ENCODE measurements at regions not wholly inside any gene's neighbourhood (a gene's known extent, or its start where the extent isn't known, plus 50 kb on each side); places are given as distances from the start of the nearest gene placed in this dataset.

DNA sequence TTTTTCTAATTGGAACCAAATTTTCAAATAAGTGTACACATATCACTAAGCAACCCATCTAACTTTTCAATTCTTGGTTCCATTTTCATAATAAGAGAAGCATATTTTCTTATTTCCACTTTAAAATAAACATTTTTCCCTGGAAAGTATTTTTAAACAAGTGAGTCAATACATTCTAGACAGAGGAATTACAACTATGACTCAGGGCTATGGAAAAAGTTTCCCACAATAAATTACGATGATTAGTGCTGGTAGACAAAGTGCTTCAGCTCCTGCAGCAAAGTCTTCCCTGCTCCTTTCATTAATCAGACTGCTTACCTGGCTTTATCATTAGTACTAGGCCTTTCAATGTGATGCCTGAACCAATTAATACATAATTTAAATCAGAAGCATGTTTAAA, 322.5 kb downstream of the HACE1 start:
- H3K4me2 ChIP-seq, result no peak overlapping the region

DNA sequence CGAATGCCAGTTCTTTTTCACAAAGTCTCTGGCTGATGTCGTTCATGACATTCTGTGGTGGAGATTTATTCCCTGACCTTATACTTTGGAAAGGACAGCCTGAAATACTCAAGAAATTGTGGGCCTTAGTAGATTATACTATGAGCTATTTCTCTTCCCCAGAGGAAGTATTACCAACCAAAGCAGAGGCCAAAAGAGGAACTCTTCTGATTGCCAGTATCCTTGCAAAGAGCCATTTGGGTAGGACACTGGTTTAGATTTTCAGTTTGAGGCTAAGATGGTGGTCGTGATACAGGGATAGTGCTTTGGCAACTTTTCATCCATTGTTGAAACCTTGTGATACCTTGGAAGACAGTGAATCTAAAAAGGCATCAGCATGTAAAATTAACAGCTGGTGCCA, 327.3 kb downstream of the HACE1 start:
- Histone ChIP-seq H3K79me2 (ENCODE audit: insufficient read depth, low read depth) (no peaks in the 10 kb centered on the region), H3K36me3 (ENCODE audit: insufficient read depth) (no peaks in the 10 kb centered on the region), H3K4me3 (IDR thresholded peaks at IDR 0.05; ENCODE audit: insufficient read depth, low read depth, low read length) (no peak overlapping the region), H3K4me2 (no peak overlapping the region), H4K20me1 (ENCODE audit: insufficient read depth) (no peaks in the 10 kb centered on the region), H3K27me3 (ENCODE audit: insufficient read depth, low read depth) (no peaks in the 10 kb centered on the region), H3K4me1 (ENCODE audit: low read depth, poor library complexity, severe bottlenecking) (no peaks in the 10 kb centered on the region), H3K27ac (no peak overlapping the region), H3K9ac (no peak overlapping the region), H2AFZ (ENCODE audit: low read depth) (no peak overlapping the region)
- no peak for TF ChIP-seq CTCF (conservative IDR thresholded peaks at IDR 0.05; ENCODE audit: low read depth, low read length)

More for the DNA sequence above, 322.5 kb downstream of the HACE1 start:
- no peaks in the 10 kb centered on the region for H4K20me1 ChIP-seq (ENCODE audit: insufficient read depth)
- no peaks in the 10 kb centered on the region for H3K27me3 ChIP-seq (ENCODE audit: insufficient read depth, low read depth)
- TF ChIP-seq CTCF (conservative IDR thresholded peaks at IDR 0.05; ENCODE audit: low read depth, low read length), result no peak
- no peaks in the 10 kb centered on the region for H3K36me3 ChIP-seq (ENCODE audit: insufficient read depth)
- H3K4me1 ChIP-seq (ENCODE audit: low read depth, poor library complexity, severe bottlenecking), result no peaks in the 10 kb centered on the region
- H3K79me2 ChIP-seq (ENCODE audit: insufficient read depth, low read depth), result no peaks in the 10 kb centered on the region
- H3K27ac ChIP-seq, result no peak overlapping the region
- no peak overlapping the region for H3K4me3 ChIP-seq (IDR thresholded peaks at IDR 0.05; ENCODE audit: insufficient read depth, low read depth, low read length)
- no peak overlapping the region for H3K9ac ChIP-seq
- H2AFZ ChIP-seq (ENCODE audit: low read depth), result no peak overlapping the region

DNA sequence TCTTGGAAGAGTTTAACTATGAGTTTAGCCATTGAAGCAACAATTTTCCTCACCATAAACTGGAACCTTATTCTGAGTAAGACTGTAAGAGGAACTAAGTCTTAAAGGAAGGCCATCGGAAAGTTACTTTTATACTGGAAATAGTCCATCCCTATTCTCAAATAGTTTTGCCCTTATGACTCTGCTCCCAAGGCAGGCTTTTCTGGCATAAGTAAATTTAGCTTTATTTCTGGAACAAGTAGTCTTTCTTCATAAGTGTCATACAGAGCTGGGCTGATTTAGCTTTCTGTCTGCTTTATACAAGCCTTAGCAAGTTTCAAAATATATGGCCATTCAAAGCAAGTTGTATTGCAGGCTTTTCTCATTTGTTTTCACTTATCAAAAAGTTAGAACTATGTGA, 328.1 kb downstream of the HACE1 start:
- Histone ChIP-seq H3K36me3 (ENCODE audit: insufficient read depth) (no peaks in the 10 kb centered on the region), H2AFZ (ENCODE audit: low read depth) (no peak overlapping the region), H3K27ac (no peak overlapping the region), H3K9ac (no peak overlapping the region), H3K4me3 (IDR thresholded peaks at IDR 0.05; ENCODE audit: insufficient read depth, low read depth, low read length) (no peak overlapping the region), H3K4me1 (ENCODE audit: low read depth, poor library complexity, severe bottlenecking) (no peaks in the 10 kb centered on the region), H3K79me2 (ENCODE audit: insufficient read depth, low read depth) (no peaks in the 10 kb centered on the region), H4K20me1 (ENCODE audit: insufficient read depth) (no peaks in the 10 kb centered on the region), H3K27me3 (ENCODE audit: insufficient read depth, low read depth) (no peaks in the 10 kb centered on the region), H3K4me2 (no peak overlapping the region)
- TF ChIP-seq CTCF (conservative IDR thresholded peaks at IDR 0.05; ENCODE audit: low read depth, low read length), result no peak

DNA sequence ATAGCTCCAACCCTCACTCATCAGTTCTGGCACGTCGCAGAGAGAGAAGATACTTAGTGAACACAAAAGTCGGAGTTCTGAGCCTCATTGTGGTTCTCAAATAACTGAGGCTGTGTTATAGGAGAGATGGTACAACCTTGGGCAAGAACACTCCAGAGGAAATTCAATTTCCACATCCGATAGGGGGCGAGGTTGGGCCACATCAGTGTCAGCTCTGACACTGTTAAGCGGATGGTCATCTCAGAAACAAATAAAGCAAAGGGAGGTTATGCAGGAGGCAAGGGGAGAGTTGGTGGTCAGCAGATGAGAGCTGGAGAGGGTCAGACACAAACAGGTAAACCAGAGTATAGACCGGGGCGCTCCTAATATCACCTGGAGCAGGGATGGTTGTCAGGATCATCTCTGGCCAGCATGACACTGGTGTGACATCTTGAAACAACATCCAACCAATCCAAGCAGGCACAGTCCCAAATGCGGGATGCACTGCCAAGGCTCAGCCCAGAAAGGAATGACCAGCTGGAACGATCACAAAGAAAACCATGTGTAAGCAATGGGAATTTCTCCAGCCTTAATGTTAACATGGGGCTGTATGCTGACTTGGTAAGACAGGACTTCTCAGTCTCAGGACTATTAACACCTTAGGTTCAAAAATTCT, 331.8 kb downstream of the HACE1 start:
- Histone ChIP-seq H4K20me1 (ENCODE audit: insufficient read depth) (no peaks in the 10 kb centered on the region), H2AFZ (ENCODE audit: low read depth) (no peak overlapping the region), H3K4me2 (no peak overlapping the region), H3K4me3 (IDR thresholded peaks at IDR 0.05; ENCODE audit: insufficient read depth, low read depth, low read length) (no peak overlapping the region), H3K9ac (no peak overlapping the region), H3K27me3 (ENCODE audit: insufficient read depth, low read depth) (no peaks in the 10 kb centered on the region), H3K36me3 (ENCODE audit: insufficient read depth) (no peaks in the 10 kb centered on the region), H3K4me1 (ENCODE audit: low read depth, poor library complexity, severe bottlenecking) (no peaks in the 10 kb centered on the region), H3K79me2 (ENCODE audit: insufficient read depth, low read depth) (no peaks in the 10 kb centered on the region), H3K27ac (no peak overlapping the region)
- TF ChIP-seq CTCF (conservative IDR thresholded peaks at IDR 0.05; ENCODE audit: low read depth, low read length), result no peak
